Thyroid gland (tissue), 4 donors: ENCODE measurements at regions not wholly inside any gene's neighbourhood (a gene's known extent, or its start where the extent isn't known, plus 50 kb on each side); places are given as distances from the start of the nearest gene placed in this dataset.
A peak's percentile ranks its signal among the peaks of the same experiment; 100 is the strongest.

ENCODE experiments used
- DNase-seq, 2 donors: peaks; one replicate each; pipeline ENCODE4 v3.0.0-alpha.2; 2019
- H3K27ac ChIP-seq, 3 donors: fragments of 200-600 bp; sonication (generic); 1 replicate in 2 of 3; 2 replicates in 1 of 3; pipeline ENCODE4 v1.5.1; 2016 to 2019; ENCODE audit warnings: mild to moderate bottlenecking in 1 of 3, moderate library complexity in 1 of 3
- H3K27me3 ChIP-seq: fragments of 200-600 bp; sonication (generic); one replicate; pipeline ENCODE4 v1.5.1; 2019
- H3K36me3 ChIP-seq, 2 donors: fragments of 200-600 bp; sonication (generic); one replicate each; pipeline ENCODE4 v1.5.1; 2016 to 2019
- H3K4me1 ChIP-seq, 2 donors: fragments of 200-600 bp; sonication (generic); one replicate each; pipeline ENCODE4 v1.5.1; 2017 to 2019
- H3K4me3 ChIP-seq, 3 donors: fragments of 200-600 bp; sonication (generic); replicated peaks in 1 of 3; 1 replicate in 2 of 3; 2 replicates in 1 of 3; pipeline ENCODE4 v1.5.1; 2016; ENCODE audit warnings: mild to moderate bottlenecking in 1 of 3
- H3K9me3 ChIP-seq: fragments of 200-600 bp; sonication (generic); one replicate; pipeline ENCODE4 v1.5.1; 2017
- CTCF ChIP-seq, 6 experiments: fragments of 200-600 bp in 3 of 6; fragments of 450-650 bp in 3 of 6; sonication (generic) in 3 of 6; IDR thresholded peaks; one replicate each; pipeline ENCODE4 v1.5.1; 2016 to 2019; ENCODE audit warnings: antibody characterized with exemption in 6 of 6, mild to moderate bottlenecking in 2 of 6, inconsistent platforms in 1 of 6, moderate library complexity in 1 of 6
- POLR2A ChIP-seq, 2 donors: fragments of 450-650 bp; IDR thresholded peaks; one replicate each; pipeline ENCODE4 v1.6.1; 2017; ENCODE audit warnings: antibody characterized with exemption in 2 of 2, mild to moderate bottlenecking in 2 of 2, moderate library complexity in 1 of 2
- WGBS, 2 donors: methylation state at CpG; one replicate each; pipeline ENCODE4 v1.1.5; 2017; 5-methylcytosine and 5-hydroxymethylcytosine counted together
- intact Hi-C: fragments of 100-400 bp; cut with DNase I; formaldehyde crosslinking; loops from one replicate; pipeline ENCODE4 v1.15.1; 2023

GRCh38 chr4:185933078-185933581, 121.1 kb upstream of the SORBS2 start:
- H3K27ac ChIP-seq = no peak overlapping the region
- DNase-seq = no peak
- H3K27me3 ChIP-seq = no peaks in the 10 kb centered on the region
- no peaks in the 10 kb centered on the region for H3K9me3 ChIP-seq
- 78 to 81% methylated on average over 8 of the region's 8 CpGs for WGBS, 2 donors
- TF ChIP-seq CTCF (IDR thresholded peaks at IDR 0.05) = no peak
- TF ChIP-seq POLR2A (IDR thresholded peaks at IDR 0.05) = no peak
- no peak overlapping the region for H3K4me3 ChIP-seq
- intact Hi-C loops = no loop called here
- peaks cover 0 to 5% of the 10 kb centered on the region in 2 donors for H3K4me1 ChIP-seq
- H3K36me3 ChIP-seq = no peaks in the 10 kb centered on the region

- no peaks in the 10 kb centered on the region for H3K36me3 ChIP-seq
- no peak overlapping the region for H3K27ac ChIP-seq
- DNase-seq = peak in 1 of 2 donors; percentile 16
- H3K27me3 ChIP-seq = no peaks in the 10 kb centered on the region
- 49 to 51% methylated on average over 10 of the region's 10 CpGs for WGBS, 2 donors
- no peak overlapping the region for H3K4me3 ChIP-seq
- TF ChIP-seq CTCF (IDR thresholded peaks at IDR 0.05) (no peak), POLR2A (IDR thresholded peaks at IDR 0.05) (no peak)
- no peaks in the 10 kb centered on the region for H3K9me3 ChIP-seq
- intact Hi-C loops = no loop called here
- H3K4me1 ChIP-seq = peaks cover 0 to 5% of the 10 kb centered on the region in 2 donors
Measured at GRCh38 chr4:185936650-185937376, 124.8 kb upstream of the SORBS2 start.

GRCh38 chr4:185938654-185939053, 126.7 kb upstream of the SORBS2 start:
- Histone ChIP-seq H3K27ac (no peak overlapping the region), H3K4me1 (peaks cover 0 to 5% of the 10 kb centered on the region in 2 donors), H3K27me3 (no peaks in the 10 kb centered on the region), H3K9me3 (no peaks in the 10 kb centered on the region), H3K36me3 (no peaks in the 10 kb centered on the region), H3K4me3 (no peak overlapping the region)
- TF ChIP-seq CTCF (IDR thresholded peaks at IDR 0.05) = no peak
- intact Hi-C loops = no loop called here
- DNase-seq = no peak
- 95 to 97% methylated on average over 8 of the region's 8 CpGs for WGBS, 2 donors

- no peak overlapping the region for H3K4me3 ChIP-seq
- TF ChIP-seq CTCF (IDR thresholded peaks at IDR 0.05) (no peak), POLR2A (IDR thresholded peaks at IDR 0.05) (no peak)
- H3K27ac ChIP-seq = no peak overlapping the region
- H3K36me3 ChIP-seq = no peaks in the 10 kb centered on the region
- intact Hi-C loops = no loop called here
- no peaks in the 10 kb centered on the region for H3K9me3 ChIP-seq
- WGBS, 2 donors = 81 to 85% methylated on average over 6 of the region's 6 CpGs
- H3K27me3 ChIP-seq = no peaks in the 10 kb centered on the region
- no peak for DNase-seq
- peaks cover 0 to 5% of the 10 kb centered on the region in 2 donors for H3K4me1 ChIP-seq
Measured at GRCh38 chr4:185941461-185941860, 127.5 kb upstream of the TLR3 start.

- no peaks in the 10 kb centered on the region for H3K36me3 ChIP-seq
Measured at GRCh38 chr4:185945252-185945651, 123.7 kb upstream of the TLR3 start.

More at GRCh38 chr4:185945252-185945651, 123.7 kb upstream of the TLR3 start:
- TF ChIP-seq POLR2A (IDR thresholded peaks at IDR 0.05) (no peak), CTCF (IDR thresholded peaks at IDR 0.05) (no peak)
- Histone ChIP-seq H3K4me1 (no peaks in the 10 kb centered on the region), H3K9me3 (no peaks in the 10 kb centered on the region), H3K27ac (no peak overlapping the region), H3K27me3 (no peaks in the 10 kb centered on the region), H3K4me3 (no peak overlapping the region)
- no peak for DNase-seq
- WGBS, 2 donors = 87 to 96% methylated on average over 1 of the region's 1 CpG
- intact Hi-C loops = no loop called here
